Neural cell (in vitro differentiated cells): ENCODE measurements at regions not wholly inside any gene's neighbourhood (a gene's known extent, or its start where the extent isn't known, plus 50 kb on each side); places are given as distances from the start of the nearest gene placed in this dataset.

Experiments used
- H2AFZ ChIP-seq: fragments of 200-600, 300-800 bp; sonication (generic), shearing (Covaris generic); 2 replicates; pipeline ENCODE4 v1.6.0; 2014; ENCODE audit warnings: low read depth, mild to moderate bottlenecking, antibody characterized with exemption, low read length, moderate library complexity
- H3F3A ChIP-seq: fragments of 200-600 bp; shearing (Covaris generic); 2 replicates; pipeline ENCODE4 v1.6.1; 2016; ENCODE audit warnings: mild to moderate bottlenecking, moderate library complexity, mixed read lengths, antibody characterized with exemption, low read length; ENCODE audit not compliant: insufficient read depth, poor library complexity, severe bottlenecking
- H3K27ac ChIP-seq: fragments of 200-600, 300-800 bp; sonication (generic), shearing (Covaris generic); 2 replicates; pipeline ENCODE4 v1.5.1; 2014; ENCODE audit warnings: mild to moderate bottlenecking, low read length, moderate library complexity
- H3K27me3 ChIP-seq: fragments of 300-800, 200-600 bp; sonication (generic), shearing (Covaris generic); 2 replicates; pipeline ENCODE4 v1.6.0; 2014; ENCODE audit warnings: mild to moderate bottlenecking, low read depth, low read length, moderate library complexity; ENCODE audit not compliant: insufficient read depth
- H3K36me3 ChIP-seq: fragments of 300-800, 200-600 bp; sonication (generic), shearing (Covaris generic); 2 replicates; pipeline ENCODE4 v1.5.1; 2014; ENCODE audit warnings: mild to moderate bottlenecking, antibody characterized with exemption, low read length, moderate library complexity; ENCODE audit not compliant: insufficient read depth
- H3K4me2 ChIP-seq: fragments of 300-800, 200-600 bp; sonication (generic), shearing (Covaris generic); 2 replicates; pipeline ENCODE4 v1.6.0; 2014; ENCODE audit warnings: mild to moderate bottlenecking, low read length
- H3K4me3 ChIP-seq: fragments of 300-800, 200-600 bp; sonication (generic), shearing (Covaris generic); 2 replicates; pipeline ENCODE4 v1.5.1; 2014; ENCODE audit warnings: mild to moderate bottlenecking, low read length, moderate library complexity
- H3K79me2 ChIP-seq: fragments of 200-600 bp; shearing (Covaris generic); replicated peaks from 2 replicates; pipeline ENCODE4 v1.6.0; 2014; ENCODE audit warnings: mild to moderate bottlenecking, low read length, moderate library complexity; ENCODE audit not compliant: insufficient read depth
- H3K9ac ChIP-seq: fragments of 300-800, 200-600 bp; sonication (generic), shearing (Covaris generic); 2 replicates; pipeline ENCODE4 v1.6.1; 2016; ENCODE audit warnings: mild to moderate bottlenecking, low read length, mixed read lengths
- H3K9me2 ChIP-seq: fragments of 200-600 bp; shearing (Covaris generic); 2 replicates; pipeline ENCODE4 v1.6.1; 2016; ENCODE audit warnings: mild to moderate bottlenecking, low read length, mixed read lengths; ENCODE audit not compliant: insufficient read depth
- H3K9me3 ChIP-seq: fragments of 200-600, 300-800 bp; sonication (generic), shearing (Covaris generic); 2 replicates; pipeline ENCODE4 v1.6.1; 2016; ENCODE audit warnings: mild to moderate bottlenecking, mixed run types, low read length, moderate library complexity, mixed read lengths
- H4K20me1 ChIP-seq: fragments of 200-600 bp; shearing (Covaris generic); 2 replicates; pipeline ENCODE4 v1.6.1; 2016; ENCODE audit warnings: mild to moderate bottlenecking, mixed run types; ENCODE audit not compliant: insufficient read depth
- CTCF ChIP-seq: fragments of 450-650 bp; IDR thresholded peaks from 2 replicates; pipeline ENCODE4 v1.5.1; 2014; ENCODE audit warnings: antibody characterized with exemption, mild to moderate bottlenecking, moderate library complexity; ENCODE audit not compliant: poor library complexity, severe bottlenecking
- EP300 ChIP-seq: fragments of 450-650 bp; conservative IDR thresholded peaks from 2 replicates; pipeline ENCODE4 v1.6.1; 2014; ENCODE audit warnings: antibody characterized with exemption, mild to moderate bottlenecking, moderate library complexity; ENCODE audit not compliant: poor library complexity, severe bottlenecking
- EZH2 ChIP-seq: fragments of 200-600, 300-800 bp; shearing (Covaris generic), sonication (generic); IDR thresholded peaks from 2 replicates; pipeline ENCODE4 v1.6.1; 2014; ENCODE audit warnings: antibody characterized with exemption, low read length, borderline replicate concordance, mild to moderate bottlenecking; ENCODE audit not compliant: insufficient read depth, poor library complexity, severe bottlenecking
- MXI1 ChIP-seq: fragments of 450-650 bp; conservative IDR thresholded peaks from 2 replicates; pipeline ENCODE4 v1.6.1; 2014; ENCODE audit warnings: antibody characterized with exemption, mild to moderate bottlenecking; ENCODE audit not compliant: poor library complexity, severe bottlenecking
- POLR2AphosphoS5 ChIP-seq: IDR thresholded peaks from 2 replicates; pipeline ENCODE4 v1.6.1; 2012
- RAD21 ChIP-seq: fragments of 450-650 bp; conservative IDR thresholded peaks from 2 replicates; pipeline ENCODE4 v1.6.1; 2014; ENCODE audit warnings: antibody characterized with exemption, mild to moderate bottlenecking, moderate library complexity
- SMC3 ChIP-seq: fragments of 450-650 bp; conservative IDR thresholded peaks from 2 replicates; pipeline ENCODE4 v1.6.1; 2014; ENCODE audit warnings: antibody characterized with exemption, mild to moderate bottlenecking, moderate library complexity; ENCODE audit not compliant: poor library complexity
- TAF1 ChIP-seq: IDR thresholded peaks from 2 replicates; pipeline ENCODE4 v1.6.1; 2012; ENCODE audit warnings: low read depth
- TF ChIP-seq, protein P1 (sequence below): IDR thresholded peaks from 2 replicates; pipeline ENCODE4 v1.6.1; 2012; ENCODE audit warnings: borderline replicate concordance

DNA sequence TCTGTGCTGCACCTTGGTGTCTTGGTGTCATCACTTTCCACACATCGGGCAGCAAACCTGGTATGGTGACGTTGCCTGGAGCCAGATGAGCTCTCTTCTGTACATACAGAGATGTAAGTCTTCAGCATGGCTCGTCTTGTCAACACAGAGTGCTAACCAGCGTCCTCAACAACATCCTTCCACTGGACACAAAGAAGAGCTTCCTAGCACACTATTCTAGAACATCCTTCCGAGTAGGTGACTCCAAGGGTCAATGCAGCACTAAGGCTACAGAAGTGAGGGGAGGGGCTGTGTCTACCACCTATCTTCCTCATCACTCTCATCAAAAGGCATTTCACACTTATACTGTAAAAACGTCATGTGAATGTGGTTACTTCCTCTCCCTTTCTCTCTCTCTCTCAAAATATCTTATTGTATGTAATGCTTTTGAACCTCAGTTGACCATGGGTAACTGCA is 108.1 kb upstream of the SLC1A4 start:
- Histone ChIP-seq H3K4me2 (no peak overlapping the region), H3K36me3 (no peaks in the 10 kb centered on the region), H2AFZ (no peak overlapping the region), H3K4me3 (no peak overlapping the region), H3K27ac (no peak overlapping the region), H3K79me2 (no peaks in the 10 kb centered on the region), H3K27me3 (no peaks in the 10 kb centered on the region), H3K9me3 (no peaks in the 10 kb centered on the region), H4K20me1 (no peaks in the 10 kb centered on the region), H3F3A (no peaks in the 10 kb centered on the region), H3K9me2 (no peaks in the 10 kb centered on the region), H3K9ac (no peak overlapping the region)
- TF ChIP-seq MXI1 (no peak), RAD21 (no peak), TAF1 (no peak), EZH2 (no peak), POLR2AphosphoS5 (no peak), CTCF (no peak), EP300 (no peak), SMC3 (no peak)
- TF ChIP-seq, protein P1, sequence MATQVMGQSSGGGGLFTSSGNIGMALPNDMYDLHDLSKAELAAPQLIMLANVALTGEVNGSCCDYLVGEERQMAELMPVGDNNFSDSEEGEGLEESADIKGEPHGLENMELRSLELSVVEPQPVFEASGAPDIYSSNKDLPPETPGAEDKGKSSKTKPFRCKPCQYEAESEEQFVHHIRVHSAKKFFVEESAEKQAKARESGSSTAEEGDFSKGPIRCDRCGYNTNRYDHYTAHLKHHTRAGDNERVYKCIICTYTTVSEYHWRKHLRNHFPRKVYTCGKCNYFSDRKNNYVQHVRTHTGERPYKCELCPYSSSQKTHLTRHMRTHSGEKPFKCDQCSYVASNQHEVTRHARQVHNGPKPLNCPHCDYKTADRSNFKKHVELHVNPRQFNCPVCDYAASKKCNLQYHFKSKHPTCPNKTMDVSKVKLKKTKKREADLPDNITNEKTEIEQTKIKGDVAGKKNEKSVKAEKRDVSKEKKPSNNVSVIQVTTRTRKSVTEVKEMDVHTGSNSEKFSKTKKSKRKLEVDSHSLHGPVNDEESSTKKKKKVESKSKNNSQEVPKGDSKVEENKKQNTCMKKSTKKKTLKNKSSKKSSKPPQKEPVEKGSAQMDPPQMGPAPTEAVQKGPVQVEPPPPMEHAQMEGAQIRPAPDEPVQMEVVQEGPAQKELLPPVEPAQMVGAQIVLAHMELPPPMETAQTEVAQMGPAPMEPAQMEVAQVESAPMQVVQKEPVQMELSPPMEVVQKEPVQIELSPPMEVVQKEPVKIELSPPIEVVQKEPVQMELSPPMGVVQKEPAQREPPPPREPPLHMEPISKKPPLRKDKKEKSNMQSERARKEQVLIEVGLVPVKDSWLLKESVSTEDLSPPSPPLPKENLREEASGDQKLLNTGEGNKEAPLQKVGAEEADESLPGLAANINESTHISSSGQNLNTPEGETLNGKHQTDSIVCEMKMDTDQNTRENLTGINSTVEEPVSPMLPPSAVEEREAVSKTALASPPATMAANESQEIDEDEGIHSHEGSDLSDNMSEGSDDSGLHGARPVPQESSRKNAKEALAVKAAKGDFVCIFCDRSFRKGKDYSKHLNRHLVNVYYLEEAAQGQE, result no peak

- H2AFZ ChIP-seq, result no peak overlapping the region
- no peaks in the 10 kb centered on the region for H3K9me2 ChIP-seq
- TF ChIP-seq MXI1, result no peak
- no peak for TF ChIP-seq RAD21
- no peak for TF ChIP-seq EP300
- TF ChIP-seq, protein P1, result no peak
- no peak for TF ChIP-seq CTCF
- no peak for TF ChIP-seq POLR2AphosphoS5
- no peak for TF ChIP-seq SMC3
- no peak for TF ChIP-seq EZH2
- no peak for TF ChIP-seq TAF1
- H3K36me3 ChIP-seq, result no peaks in the 10 kb centered on the region
- no peak overlapping the region for H3K27ac ChIP-seq
- no peaks in the 10 kb centered on the region for H3K27me3 ChIP-seq
- no peaks in the 10 kb centered on the region for H4K20me1 ChIP-seq
- H3K9ac ChIP-seq, result no peak overlapping the region
- H3K4me2 ChIP-seq, result no peak overlapping the region
- no peaks in the 10 kb centered on the region for H3F3A ChIP-seq
- no peak overlapping the region for H3K4me3 ChIP-seq
- no peaks in the 10 kb centered on the region for H3K9me3 ChIP-seq
- H3K79me2 ChIP-seq, result no peaks in the 10 kb centered on the region
Measured at GRCh38 chr2:64887565-64887964, 101.6 kb upstream of the SLC1A4 start.
